Erythroblast (primary cell): ENCODE measurements at regions not wholly inside any gene's neighbourhood (a gene's known extent, or its start where the extent isn't known, plus 50 kb on each side); places are given as distances from the start of the nearest gene placed in this dataset.

Experiments used
- GATA1 ChIP-seq: IDR thresholded peaks from 2 replicates; pipeline ENCODE4 v1.6.1; 2011; ENCODE audit warnings: low read depth, mild to moderate bottlenecking, control low read depth, low read length, moderate library complexity
- POLR2A ChIP-seq: IDR thresholded peaks from 2 replicates; pipeline ENCODE4 v1.6.1; 2011; ENCODE audit warnings: mild to moderate bottlenecking, low read length

DNA sequence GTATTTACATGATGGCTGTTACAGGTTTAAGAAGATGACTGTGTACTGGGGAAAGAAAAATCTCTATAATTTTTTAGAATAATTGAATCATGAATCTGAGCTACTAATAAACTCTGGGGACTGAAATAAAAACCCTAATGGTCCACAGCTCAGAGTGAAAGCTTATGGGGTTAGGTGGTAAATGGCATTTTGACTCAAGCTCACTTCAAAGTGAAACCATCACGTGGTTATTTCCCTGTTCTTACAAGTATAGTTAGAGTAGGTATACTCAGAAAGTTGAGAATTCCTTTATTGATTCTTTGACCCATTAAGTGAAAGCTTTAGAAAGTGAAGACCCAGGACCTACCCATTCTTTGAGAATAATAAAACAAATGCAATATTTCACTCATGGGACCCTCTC, 626.2 kb upstream of the SETBP1 start:
- no peak for TF ChIP-seq POLR2A
- TF ChIP-seq GATA1: no peak
